GM21360 (cell line): ENCODE measurements at regions not wholly inside any gene's neighbourhood (a gene's known extent, or its start where the extent isn't known, plus 50 kb on each side); places are given as distances from the start of the nearest gene placed in this dataset.
A peak's percentile ranks its signal among the peaks of the same experiment; 100 is the strongest.

Experiments
- ATAC-seq: cut with Tn5 transposase; IDR thresholded peaks from one replicate; pipeline ENCODE4 v1.9.1; 2021; ENCODE audit warnings: mild to moderate bottlenecking, moderate library complexity; ENCODE audit not compliant: unreplicated experiment

- ATAC-seq: no peak
Observed at GRCh38 chr12:115598871-115599811, 678.4 kb downstream of the MED13L start.

- no peak for ATAC-seq
Observed at GRCh38 chr12:115597157-115597712, 680.3 kb downstream of the MED13L start.

- no peak for ATAC-seq
Observed at GRCh38 chr12:115588131-115588530, 689.4 kb downstream of the MED13L start.

- no peak for ATAC-seq
Observed at GRCh38 chr12:115584156-115584555, 693.3 kb downstream of the MED13L start.

GRCh38 chr12:115583591-115583990 is 693.9 kb downstream of the MED13L start:
- ATAC-seq: no peak

- ATAC-seq: no peak
Observed at GRCh38 chr12:115577401-115577800, 700.1 kb downstream of the MED13L start.

- no peak for ATAC-seq
Observed at GRCh38 chr12:115574826-115575225, 702.7 kb downstream of the MED13L start.

GRCh38 chr12:115572440-115572839 is 705.1 kb downstream of the MED13L start:
- peak; percentile 94 for ATAC-seq

GRCh38 chr12:115571446-115571845 is 706.0 kb downstream of the MED13L start:
- no peak for ATAC-seq

- no peak for ATAC-seq
Observed at GRCh38 chr12:115571027-115571426, 706.5 kb downstream of the MED13L start.

GRCh38 chr12:115570069-115570777 is 707.3 kb downstream of the MED13L start:
- ATAC-seq: no peak

- ATAC-seq: no peak
Observed at GRCh38 chr12:115569345-115570068, 708.0 kb downstream of the MED13L start.

GRCh38 chr12:115558281-115558680 is 719.2 kb downstream of the MED13L start:
- ATAC-seq: no peak

GRCh38 chr12:115553622-115554021 is 723.9 kb downstream of the MED13L start:
- ATAC-seq: no peak

- no peak for ATAC-seq
Observed at GRCh38 chr12:115543269-115543668, 734.2 kb downstream of the MED13L start.

- ATAC-seq: no peak
Observed at GRCh38 chr12:115542656-115543055, 734.8 kb downstream of the MED13L start.

- no peak for ATAC-seq
Observed at GRCh38 chr12:115541891-115542421, 735.5 kb downstream of the MED13L start.

- no peak for ATAC-seq
Observed at GRCh38 chr12:115528466-115528865, 749.0 kb downstream of the MED13L start.

- ATAC-seq: no peak
Observed at GRCh38 chr12:115521771-115522409, 755.6 kb downstream of the MED13L start.

- no peak for ATAC-seq
Observed at GRCh38 chr12:115519887-115520286, 757.6 kb downstream of the MED13L start.
